Stimulated activated CD8-positive, alpha-beta memory T cell treated with anti-CD3 and anti-CD28 coated beads, Interleukin-4, amount 100 ng/mL, for 48 hours (primary cell): ENCODE measurements at regions not wholly inside any gene's neighbourhood (a gene's known extent, or its start where the extent isn't known, plus 50 kb on each side); places are given as distances from the start of the nearest gene placed in this dataset.

Experiments
- DNase-seq: peaks from one replicate; pipeline ENCODE4 v3.0.0-alpha.2; 2020

- no peak for DNase-seq
Observed at GRCh38 chr2:2823061-2823753, 492.1 kb upstream of the MYT1L start.

DNA sequence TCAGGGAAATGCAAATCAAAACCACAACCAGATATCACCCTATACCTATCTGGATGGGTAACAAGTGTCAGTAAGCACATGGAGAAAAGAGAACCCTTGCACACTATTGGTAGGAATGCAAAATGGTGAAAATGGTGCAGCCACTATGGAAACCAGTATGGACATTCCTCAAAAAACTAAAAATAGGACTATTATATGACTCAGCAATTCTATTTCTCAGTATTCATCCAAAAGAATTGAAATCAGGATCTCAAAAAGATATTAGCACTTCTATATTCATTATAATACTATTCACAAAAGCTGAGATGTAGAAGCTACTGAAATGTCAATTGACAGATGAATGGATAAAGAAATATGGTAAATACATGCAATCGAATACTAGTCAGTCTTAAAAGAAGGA is 491.1 kb upstream of the MYT1L start:
- no peak for DNase-seq

DNA sequence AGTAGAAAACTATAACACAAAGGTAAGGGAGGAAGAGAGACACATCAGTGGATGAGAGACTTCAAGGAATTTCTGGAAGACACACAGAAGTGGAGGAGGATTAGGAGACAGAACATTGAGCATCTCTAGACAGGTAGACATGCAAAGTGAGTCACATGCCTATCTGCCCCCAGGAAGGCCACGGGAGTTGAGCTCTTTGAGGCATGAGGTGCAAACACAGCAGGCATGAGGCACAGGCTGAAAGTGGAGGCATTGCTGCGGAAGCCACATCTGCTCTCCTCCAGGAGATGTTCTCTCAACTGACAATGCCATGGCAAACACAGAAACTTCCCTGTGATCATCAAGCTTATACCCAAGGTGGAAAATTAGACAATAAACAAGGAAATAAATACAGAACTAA is 481.6 kb upstream of the MYT1L start:
- no peak for DNase-seq

- DNase-seq = no peak
Observed at GRCh38 chr2:2812117-2812516, 481.0 kb upstream of the MYT1L start.

DNA sequence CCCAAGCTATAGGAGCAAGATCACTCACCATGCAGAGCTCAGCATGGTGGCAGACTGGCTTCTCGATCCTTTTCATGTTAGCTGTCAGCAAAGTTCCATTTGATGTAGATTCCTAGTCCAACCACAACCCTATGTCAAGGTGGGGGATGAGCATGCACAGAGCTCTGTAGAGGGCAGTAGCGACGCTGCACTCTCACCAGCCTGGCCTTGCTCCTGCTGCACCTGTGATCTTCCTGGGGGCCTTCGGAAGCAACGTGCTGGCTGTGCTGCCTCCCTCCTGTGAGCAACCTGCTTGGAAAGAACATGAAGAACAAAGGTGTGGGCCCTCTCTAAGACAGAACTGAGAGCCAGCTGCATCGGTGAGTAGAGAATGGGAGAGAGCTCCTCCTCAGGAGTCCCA is 479.4 kb upstream of the MYT1L start:
- DNase-seq = no peak

DNA sequence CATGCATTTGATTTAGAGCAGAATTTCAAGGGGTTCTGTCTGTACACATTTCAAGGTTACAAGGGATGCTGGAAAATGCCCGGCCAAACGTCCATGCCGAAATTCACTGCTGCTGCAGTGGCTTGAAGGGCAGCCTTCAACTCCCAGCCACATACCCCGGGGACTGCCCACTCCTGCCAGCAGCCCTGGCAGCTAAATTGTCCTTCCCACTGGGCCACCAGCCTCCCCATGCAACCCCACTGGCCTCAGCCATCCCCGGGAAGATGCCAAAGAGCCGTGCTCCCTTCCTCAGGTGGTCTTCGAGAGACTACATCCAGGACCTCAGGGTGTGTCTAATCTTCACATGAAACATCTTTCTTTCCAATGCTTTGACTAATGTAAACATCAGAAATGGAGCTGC is 478.7 kb upstream of the MYT1L start:
- DNase-seq = no peak

DNA sequence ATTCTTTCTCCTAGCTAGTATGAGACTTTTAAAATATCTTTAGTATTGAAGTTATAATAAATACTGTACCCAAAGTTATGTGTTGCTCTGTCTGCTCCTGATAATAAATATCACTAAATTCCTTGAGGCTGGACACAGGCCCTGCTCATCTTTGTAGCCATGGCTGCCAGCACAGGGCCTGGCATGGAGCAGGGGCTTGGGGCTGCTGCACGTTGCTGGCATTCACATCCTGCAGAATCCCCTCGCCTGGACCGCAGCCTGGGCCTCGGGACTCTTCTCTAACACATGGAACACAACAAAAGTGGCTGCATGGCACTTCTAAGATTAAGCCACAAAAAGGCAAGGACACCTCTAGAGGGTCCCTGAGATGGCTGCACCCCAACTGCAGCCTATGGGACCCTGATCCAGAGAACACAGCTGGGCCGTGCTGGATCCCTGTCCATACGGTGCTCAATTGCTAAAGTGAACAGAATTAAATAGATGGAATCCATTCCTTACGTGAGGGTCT is 477.5 kb upstream of the MYT1L start:
- DNase-seq = no peak

- no peak for DNase-seq
Observed at GRCh38 chr2:2806711-2807110, 475.6 kb upstream of the MYT1L start.

GRCh38 chr2:2805263-2805662 is 474.2 kb upstream of the MYT1L start:
- DNase-seq = no peak

- DNase-seq = no peak
Observed at GRCh38 chr2:2804528-2804927, 473.5 kb upstream of the MYT1L start.

GRCh38 chr2:2801458-2801857 is 470.4 kb upstream of the MYT1L start:
- no peak for DNase-seq

- DNase-seq = no peak
Observed at GRCh38 chr2:2800697-2801096, 469.6 kb upstream of the MYT1L start.

- no peak for DNase-seq
Observed at GRCh38 chr2:2800001-2800400, 468.9 kb upstream of the MYT1L start.

- no peak for DNase-seq
Observed at GRCh38 chr2:2799151-2799697, 468.1 kb upstream of the MYT1L start.

- no peak for DNase-seq
Observed at GRCh38 chr2:2798337-2798736, 467.3 kb upstream of the MYT1L start.

GRCh38 chr2:2797797-2798196 is 466.7 kb upstream of the MYT1L start:
- no peak for DNase-seq

GRCh38 chr2:2796207-2796606 is 465.1 kb upstream of the MYT1L start:
- DNase-seq = no peak

DNA sequence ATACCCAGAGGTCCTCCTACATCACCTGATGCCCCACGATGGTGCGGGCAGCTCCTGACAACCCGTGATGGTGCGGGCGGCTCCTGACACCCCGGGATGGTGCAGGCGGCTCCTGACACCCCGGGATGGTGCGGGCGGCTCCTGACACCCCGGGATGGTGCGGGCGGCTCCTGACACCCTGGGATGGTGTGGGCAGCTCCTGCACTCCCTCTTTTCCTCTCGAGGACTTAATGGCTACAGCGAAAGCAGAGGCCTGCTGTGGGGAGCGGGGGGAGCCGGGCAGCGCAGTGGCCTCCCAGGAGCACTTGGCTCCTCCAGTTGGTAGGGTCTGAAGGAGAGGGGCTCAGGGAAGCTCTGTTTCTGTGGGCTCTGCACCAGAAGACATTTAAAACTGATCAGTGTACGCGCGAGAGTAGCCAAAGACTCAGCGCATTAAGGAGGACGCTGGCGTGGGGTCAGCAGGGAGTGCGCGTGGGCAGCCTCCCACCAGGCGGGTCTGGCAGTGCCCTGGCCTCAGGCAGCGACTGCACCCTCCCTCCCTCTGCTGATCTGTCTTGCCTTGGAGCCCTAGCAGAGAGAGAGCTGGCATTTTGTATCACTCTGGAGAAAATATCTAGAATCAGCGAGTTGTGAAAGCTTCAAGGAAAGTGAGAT is 464.5 kb upstream of the MYT1L start:
- no peak for DNase-seq

DNA sequence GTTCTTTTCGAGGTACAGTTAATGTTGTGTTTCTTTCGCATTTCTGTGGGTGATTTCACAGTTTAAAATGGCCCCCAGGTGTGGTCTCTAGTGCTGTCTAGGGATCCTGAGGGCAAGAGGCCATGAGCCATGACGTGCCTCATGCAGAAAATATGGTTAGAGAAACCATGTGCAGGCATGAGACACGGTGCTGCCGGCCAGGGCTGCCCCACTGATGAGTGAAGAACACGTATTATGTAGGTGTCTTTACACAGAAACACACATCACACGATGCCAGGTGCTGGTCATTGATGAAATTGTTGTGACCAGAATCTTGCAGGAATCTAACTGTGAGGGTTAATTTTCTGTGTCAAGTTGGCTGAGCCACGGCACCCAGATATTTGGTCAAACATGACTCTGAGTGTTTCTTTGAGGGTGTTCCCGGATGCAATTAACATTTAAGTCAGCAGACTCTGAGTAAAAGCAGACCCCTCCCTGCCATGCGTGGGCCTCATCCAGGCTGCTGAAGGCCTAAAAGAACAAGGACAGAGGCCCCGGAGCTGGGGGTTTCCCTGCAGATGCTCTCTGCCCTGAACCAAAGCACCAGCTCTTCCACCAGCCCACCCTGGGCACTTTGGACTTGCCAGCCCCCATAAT is 463.0 kb upstream of the MYT1L start:
- DNase-seq = no peak

GRCh38 chr2:2793514-2793913 is 462.4 kb upstream of the MYT1L start:
- DNase-seq = no peak

- DNase-seq = no peak
Observed at GRCh38 chr2:2791606-2792005, 460.5 kb upstream of the MYT1L start.

DNA sequence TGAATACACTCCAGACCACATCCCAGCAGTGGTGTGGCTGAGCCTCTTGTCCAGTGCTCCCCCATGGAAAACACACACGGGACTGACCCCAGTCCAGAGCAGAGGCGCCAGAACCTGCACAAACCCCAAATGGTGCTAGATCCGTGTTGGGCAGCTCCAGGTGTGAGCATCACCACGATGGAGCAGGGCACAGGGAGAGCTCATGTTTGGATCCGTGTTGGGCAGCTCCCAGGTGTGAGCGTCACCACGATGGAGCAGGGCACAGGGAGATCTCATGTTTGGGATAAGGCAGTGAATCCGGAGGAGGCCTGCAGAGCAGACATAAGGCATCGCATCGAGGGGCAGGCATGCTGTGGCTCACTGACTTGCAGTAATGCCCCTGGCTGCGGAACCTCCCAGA is 460.0 kb upstream of the MYT1L start:
- DNase-seq = no peak

GRCh38 chr2:2788076-2788475 is 457.0 kb upstream of the MYT1L start:
- no peak for DNase-seq

DNA sequence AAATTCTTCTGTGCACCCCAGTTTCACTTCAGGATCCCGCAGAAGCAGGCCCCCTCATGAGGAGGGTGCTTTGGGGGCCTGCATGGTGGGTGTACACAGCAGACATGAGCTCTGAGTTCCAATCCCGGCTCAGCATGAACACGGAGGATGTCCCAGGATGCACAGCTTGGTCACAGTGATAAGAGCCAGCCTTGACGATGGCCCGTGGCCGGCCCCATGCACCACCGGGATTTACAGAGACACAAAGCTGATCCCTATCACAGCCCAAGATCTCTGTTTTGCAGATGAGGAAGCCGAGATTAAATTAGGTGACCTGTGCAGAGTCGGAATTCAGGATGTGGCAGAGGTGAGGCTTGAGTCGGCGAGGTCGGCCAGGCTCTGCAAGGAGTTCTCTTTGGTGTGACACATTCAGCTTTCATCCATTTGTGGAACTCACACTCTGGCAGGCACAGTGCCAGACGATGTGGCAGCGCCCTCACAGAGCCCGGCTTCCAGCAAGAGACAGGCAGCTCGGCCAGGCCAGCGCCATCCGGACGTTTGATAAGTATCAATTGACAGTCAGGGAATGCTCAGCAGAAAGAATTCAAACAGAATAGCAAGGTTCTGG is 456.3 kb upstream of the MYT1L start:
- no peak for DNase-seq
